GM23338 (cell line): ENCODE measurements at regions not wholly inside any gene's neighbourhood (a gene's known extent, or its start where the extent isn't known, plus 50 kb on each side); places are given as distances from the start of the nearest gene placed in this dataset.

Experiments
- ATAC-seq: fragments of 200-7000 bp; cut with Tn5 transposase; 3 replicates; pipeline ENCODE4 v1.9.1; 2020
- DNase-seq: peaks from one replicate; pipeline ENCODE4 v3.0.0-alpha.2; 2015; ENCODE audit warnings: low spot score
- H2AFZ ChIP-seq: fragments of 200-600 bp; sonication (generic); 2 replicates; pipeline ENCODE4 v1.8.0; 2016; ENCODE audit warnings: antibody characterized with exemption, mild to moderate bottlenecking, moderate library complexity
- H3F3A ChIP-seq: fragments of 200-600 bp; sonication (generic); replicated peaks from 2 replicates; pipeline ENCODE4 v1.8.0; 2017; ENCODE audit warnings: antibody characterized with exemption, mixed run types, low read depth
- H3K27ac ChIP-seq: fragments of 200-600 bp; sonication (generic); 2 replicates; pipeline ENCODE4 v1.6.1; 2016; ENCODE audit warnings: low read depth
- H3K27me3 ChIP-seq: fragments of 200-600 bp; sonication (generic); 2 replicates; pipeline ENCODE4 v1.8.0; 2016; ENCODE audit warnings: mild to moderate bottlenecking, mixed run types, moderate library complexity; ENCODE audit not compliant: insufficient read depth
- H3K36me3 ChIP-seq: fragments of 200-600 bp; sonication (generic); 2 replicates; pipeline ENCODE4 v1.8.0; 2016; ENCODE audit warnings: mild to moderate bottlenecking; ENCODE audit not compliant: insufficient read depth
- H3K4me1 ChIP-seq: fragments of 200-600 bp; sonication (generic); 2 replicates; pipeline ENCODE4 v1.8.0; 2016; ENCODE audit warnings: mild to moderate bottlenecking, moderate library complexity; ENCODE audit not compliant: insufficient read depth
- H3K4me2 ChIP-seq: fragments of 200-600 bp; sonication (generic); 2 replicates; pipeline ENCODE4 v1.7.1; 2017; ENCODE audit warnings: mixed run types
- H3K4me3 ChIP-seq: fragments of 200-600 bp; sonication (generic); 2 replicates; pipeline ENCODE4 v1.6.1; 2016; ENCODE audit warnings: mixed run types
- H3K79me2 ChIP-seq: fragments of 200-600 bp; sonication (generic); replicated peaks from 2 replicates; pipeline ENCODE4 v1.8.0; 2017; ENCODE audit warnings: mild to moderate bottlenecking; ENCODE audit not compliant: insufficient read depth
- H3K9me2 ChIP-seq: fragments of 200-600 bp; sonication (generic); 2 replicates; pipeline ENCODE4 v1.8.0; 2017; ENCODE audit not compliant: insufficient read depth
- H4K20me1 ChIP-seq: fragments of 200-600 bp; sonication (generic); replicated peaks from 2 replicates; pipeline ENCODE4 v1.8.0; 2017; ENCODE audit warnings: mild to moderate bottlenecking; ENCODE audit not compliant: insufficient read depth
- H3K27ac Mint-ChIP-seq: 2 replicates; pipeline ENCODE4 v1.8.0; 2020; ENCODE audit warnings: inconsistent platforms, mild to moderate bottlenecking, moderate library complexity, mixed read lengths
- H3K27me3 Mint-ChIP-seq: 3 replicates; pipeline ENCODE4 v1.8.0; 2022; ENCODE audit warnings: low read depth, mild to moderate bottlenecking, moderate library complexity, mixed read lengths, inconsistent platforms; ENCODE audit not compliant: insufficient read depth, poor library complexity
- H3K36me3 Mint-ChIP-seq: 3 replicates; pipeline ENCODE4 v1.8.0; 2021; ENCODE audit warnings: low read depth, mild to moderate bottlenecking, inconsistent platforms, moderate library complexity, mixed read lengths
- H3K4me1 Mint-ChIP-seq: 3 replicates; pipeline ENCODE4 v1.8.0; 2020; ENCODE audit warnings: mild to moderate bottlenecking, inconsistent platforms, mixed read lengths
- H3K4me3 Mint-ChIP-seq: 3 replicates; pipeline ENCODE4 v1.8.0; 2021; ENCODE audit warnings: moderate library complexity, mild to moderate bottlenecking, inconsistent platforms, mixed read lengths
- H3K9me3 Mint-ChIP-seq: 3 replicates; pipeline ENCODE4 v1.8.0; 2020; ENCODE audit warnings: moderate library complexity, mild to moderate bottlenecking, inconsistent platforms, mixed read lengths
- CREB1 ChIP-seq: fragments of 250-450 bp; sonication (Bioruptor Pico); IDR thresholded peaks from 2 replicates; pipeline ENCODE4 v1.5.0; 2020; ENCODE audit warnings: low read depth, mild to moderate bottlenecking, moderate library complexity
- EZH2 ChIP-seq: fragments of 200-600 bp; sonication (generic); IDR thresholded peaks from one replicate; pipeline ENCODE4 v1.8.0; 2017; ENCODE audit warnings: antibody characterized with exemption, mild to moderate bottlenecking, low read depth; ENCODE audit not compliant: unreplicated experiment
- EZH2phosphoT487 ChIP-seq: fragments of 200-600 bp; sonication (generic); IDR thresholded peaks from one replicate; pipeline ENCODE4 v1.8.1; 2018; ENCODE audit warnings: antibody characterized with exemption; ENCODE audit not compliant: unreplicated experiment
- JUNB ChIP-seq: IDR thresholded peaks from one replicate; pipeline ENCODE4 v1.6.1; 2016; ENCODE audit warnings: antibody characterized with exemption; ENCODE audit not compliant: unreplicated experiment
- NANOG ChIP-seq: IDR thresholded peaks from 2 replicates; pipeline ENCODE4 v1.6.1; 2016; ENCODE audit warnings: antibody characterized with exemption, borderline replicate concordance
- POLR2AphosphoS5 ChIP-seq: IDR thresholded peaks from 2 replicates; pipeline ENCODE4 v1.6.1; 2016; ENCODE audit warnings: antibody characterized with exemption, low read depth
- STAT1 ChIP-seq: IDR thresholded peaks from one replicate; pipeline ENCODE4 v1.6.1; 2016; ENCODE audit warnings: antibody characterized with exemption; ENCODE audit not compliant: unreplicated experiment
- ZNF114 ChIP-seq: fragments of 250-450 bp; sonication (Bioruptor Pico); IDR thresholded peaks from 2 replicates; pipeline ENCODE4 v1.5.0; 2020; ENCODE audit warnings: mild to moderate bottlenecking, moderate library complexity
- ZNF331 ChIP-seq: fragments of 250-450 bp; sonication (Bioruptor Pico); IDR thresholded peaks from 2 replicates; pipeline ENCODE4 v1.5.0; 2020; ENCODE audit warnings: low read depth, mild to moderate bottlenecking, moderate library complexity
- TF ChIP-seq, protein P1 (sequence below): IDR thresholded peaks from one replicate; pipeline ENCODE4 v1.6.1; 2018; ENCODE audit warnings: antibody characterized with exemption; ENCODE audit not compliant: unreplicated experiment
- TF ChIP-seq, protein P2 (sequence below), 2 experiments: fragments of 200-600 bp in 1 of 2; sonication (generic) in 1 of 2; conservative IDR thresholded peaks; 2 replicates each; pipeline versions ENCODE4 v1.5.1 to v1.6.1; 2016 to 2017; ENCODE audit warnings: antibody characterized with exemption in 2 of 2, low read depth in 2 of 2, mild to moderate bottlenecking in 2 of 2, moderate library complexity in 1 of 2
- TF ChIP-seq, protein P3 (sequence below): IDR thresholded peaks from 2 replicates; pipeline ENCODE4 v1.6.1; 2016; ENCODE audit warnings: antibody characterized with exemption

DNA sequence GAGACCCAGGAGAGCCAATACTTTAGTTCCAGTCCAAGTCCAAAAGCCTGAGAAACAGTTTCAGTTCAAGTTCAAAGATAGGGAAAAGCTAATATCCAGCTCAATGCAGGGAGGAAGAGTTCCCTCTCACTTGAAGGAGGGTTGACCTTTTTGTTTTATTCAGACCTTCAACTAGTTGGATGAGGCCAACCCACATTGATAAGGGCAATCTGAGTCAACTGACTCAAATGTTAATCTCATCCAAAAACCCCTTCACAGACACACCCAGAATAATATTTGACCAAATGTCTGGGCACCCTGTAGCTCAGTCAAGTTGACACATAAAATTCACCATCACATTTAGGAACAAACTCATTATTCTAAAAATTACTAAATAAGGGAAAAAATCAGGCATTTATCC is 246.8 kb downstream of the METTL4 start (continued):
- TF ChIP-seq, protein P1, sequence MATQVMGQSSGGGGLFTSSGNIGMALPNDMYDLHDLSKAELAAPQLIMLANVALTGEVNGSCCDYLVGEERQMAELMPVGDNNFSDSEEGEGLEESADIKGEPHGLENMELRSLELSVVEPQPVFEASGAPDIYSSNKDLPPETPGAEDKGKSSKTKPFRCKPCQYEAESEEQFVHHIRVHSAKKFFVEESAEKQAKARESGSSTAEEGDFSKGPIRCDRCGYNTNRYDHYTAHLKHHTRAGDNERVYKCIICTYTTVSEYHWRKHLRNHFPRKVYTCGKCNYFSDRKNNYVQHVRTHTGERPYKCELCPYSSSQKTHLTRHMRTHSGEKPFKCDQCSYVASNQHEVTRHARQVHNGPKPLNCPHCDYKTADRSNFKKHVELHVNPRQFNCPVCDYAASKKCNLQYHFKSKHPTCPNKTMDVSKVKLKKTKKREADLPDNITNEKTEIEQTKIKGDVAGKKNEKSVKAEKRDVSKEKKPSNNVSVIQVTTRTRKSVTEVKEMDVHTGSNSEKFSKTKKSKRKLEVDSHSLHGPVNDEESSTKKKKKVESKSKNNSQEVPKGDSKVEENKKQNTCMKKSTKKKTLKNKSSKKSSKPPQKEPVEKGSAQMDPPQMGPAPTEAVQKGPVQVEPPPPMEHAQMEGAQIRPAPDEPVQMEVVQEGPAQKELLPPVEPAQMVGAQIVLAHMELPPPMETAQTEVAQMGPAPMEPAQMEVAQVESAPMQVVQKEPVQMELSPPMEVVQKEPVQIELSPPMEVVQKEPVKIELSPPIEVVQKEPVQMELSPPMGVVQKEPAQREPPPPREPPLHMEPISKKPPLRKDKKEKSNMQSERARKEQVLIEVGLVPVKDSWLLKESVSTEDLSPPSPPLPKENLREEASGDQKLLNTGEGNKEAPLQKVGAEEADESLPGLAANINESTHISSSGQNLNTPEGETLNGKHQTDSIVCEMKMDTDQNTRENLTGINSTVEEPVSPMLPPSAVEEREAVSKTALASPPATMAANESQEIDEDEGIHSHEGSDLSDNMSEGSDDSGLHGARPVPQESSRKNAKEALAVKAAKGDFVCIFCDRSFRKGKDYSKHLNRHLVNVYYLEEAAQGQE, result no peak
- TF ChIP-seq ZNF114 (no peak), POLR2AphosphoS5 (no peak), CREB1 (CRISPR knock-in tag) (no peak), STAT1 (no peak), EZH2 (no peak), EZH2phosphoT487 (no peak), JUNB (no peak), ZNF331 (CRISPR knock-in tag) (no peak)
- TF ChIP-seq, protein P2, sequence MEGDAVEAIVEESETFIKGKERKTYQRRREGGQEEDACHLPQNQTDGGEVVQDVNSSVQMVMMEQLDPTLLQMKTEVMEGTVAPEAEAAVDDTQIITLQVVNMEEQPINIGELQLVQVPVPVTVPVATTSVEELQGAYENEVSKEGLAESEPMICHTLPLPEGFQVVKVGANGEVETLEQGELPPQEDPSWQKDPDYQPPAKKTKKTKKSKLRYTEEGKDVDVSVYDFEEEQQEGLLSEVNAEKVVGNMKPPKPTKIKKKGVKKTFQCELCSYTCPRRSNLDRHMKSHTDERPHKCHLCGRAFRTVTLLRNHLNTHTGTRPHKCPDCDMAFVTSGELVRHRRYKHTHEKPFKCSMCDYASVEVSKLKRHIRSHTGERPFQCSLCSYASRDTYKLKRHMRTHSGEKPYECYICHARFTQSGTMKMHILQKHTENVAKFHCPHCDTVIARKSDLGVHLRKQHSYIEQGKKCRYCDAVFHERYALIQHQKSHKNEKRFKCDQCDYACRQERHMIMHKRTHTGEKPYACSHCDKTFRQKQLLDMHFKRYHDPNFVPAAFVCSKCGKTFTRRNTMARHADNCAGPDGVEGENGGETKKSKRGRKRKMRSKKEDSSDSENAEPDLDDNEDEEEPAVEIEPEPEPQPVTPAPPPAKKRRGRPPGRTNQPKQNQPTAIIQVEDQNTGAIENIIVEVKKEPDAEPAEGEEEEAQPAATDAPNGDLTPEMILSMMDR (conservative IDR thresholded peaks at IDR 0.05; ENCODE audit: low read depth in 2 of 2), result no peak
- TF ChIP-seq, protein P3, sequence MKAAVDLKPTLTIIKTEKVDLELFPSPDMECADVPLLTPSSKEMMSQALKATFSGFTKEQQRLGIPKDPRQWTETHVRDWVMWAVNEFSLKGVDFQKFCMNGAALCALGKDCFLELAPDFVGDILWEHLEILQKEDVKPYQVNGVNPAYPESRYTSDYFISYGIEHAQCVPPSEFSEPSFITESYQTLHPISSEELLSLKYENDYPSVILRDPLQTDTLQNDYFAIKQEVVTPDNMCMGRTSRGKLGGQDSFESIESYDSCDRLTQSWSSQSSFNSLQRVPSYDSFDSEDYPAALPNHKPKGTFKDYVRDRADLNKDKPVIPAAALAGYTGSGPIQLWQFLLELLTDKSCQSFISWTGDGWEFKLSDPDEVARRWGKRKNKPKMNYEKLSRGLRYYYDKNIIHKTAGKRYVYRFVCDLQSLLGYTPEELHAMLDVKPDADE, result no peak

DNA sequence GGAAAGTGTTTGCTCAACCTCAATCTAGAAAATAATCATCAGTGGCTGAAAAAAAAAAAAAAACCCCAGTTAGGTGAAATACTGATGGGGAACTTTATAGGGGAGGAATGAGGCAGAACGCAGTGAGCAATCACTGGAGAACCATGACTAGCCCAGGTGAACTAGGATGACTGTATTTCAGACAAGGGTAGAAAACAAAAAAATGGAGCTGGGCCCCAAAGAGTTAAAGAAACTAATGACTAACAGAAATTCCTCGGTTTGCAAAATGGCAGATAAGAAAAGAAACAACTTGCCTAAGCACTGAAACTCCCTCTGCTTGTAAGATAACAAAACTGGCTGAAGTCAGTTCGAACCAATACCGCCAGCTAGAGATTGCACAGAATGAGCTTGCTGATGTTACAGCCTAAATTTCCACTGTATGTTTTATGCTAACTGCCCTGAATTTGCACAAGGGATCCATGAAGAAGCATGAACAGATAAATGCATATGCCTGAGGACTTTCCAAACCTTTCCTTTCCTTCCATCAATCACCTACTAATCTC is 245.9 kb downstream of the METTL4 start:
- peak overlapping the region; percentile 39; the same call in 1 of the 2 replicates for H2AFZ ChIP-seq
- Mint-ChIP-seq H3K36me3 (no peaks in the 10 kb centered on the region), H3K27ac (no peak overlapping the region), H3K9me3 (no peaks in the 10 kb centered on the region), H3K4me1 (no peaks in the 10 kb centered on the region), H3K27me3 (no peaks in the 10 kb centered on the region), H3K4me3 (no peak overlapping the region)
- H3K4me3 ChIP-seq, result no peak overlapping the region
- ATAC-seq (no peak), DNase-seq (no peak)
- H3F3A ChIP-seq, result no peaks in the 10 kb centered on the region
- no peaks in the 10 kb centered on the region for H3K4me1 ChIP-seq
- H3K9me2 ChIP-seq, result no peaks in the 10 kb centered on the region; the same call in 1 of the 2 replicates
- H3K4me2 ChIP-seq, result no peak overlapping the region
- H3K27ac ChIP-seq, result no peak overlapping the region
- no peaks in the 10 kb centered on the region for H3K27me3 ChIP-seq
- H3K36me3 ChIP-seq, result no peaks in the 10 kb centered on the region
- H4K20me1 ChIP-seq, result no peaks in the 10 kb centered on the region
- no peaks in the 10 kb centered on the region for H3K79me2 ChIP-seq
- TF ChIP-seq, protein P3, result no peak
- TF ChIP-seq ZNF331 (CRISPR knock-in tag) (no peak), CREB1 (CRISPR knock-in tag) (no peak), EZH2 (no peak), NANOG (no peak), JUNB (no peak), ZNF114 (no peak)
- TF ChIP-seq, protein P2 (conservative IDR thresholded peaks at IDR 0.05; ENCODE audit: low read depth in 2 of 2), result no peak
- TF ChIP-seq, protein P1, result no peak
